Esophagus squamous epithelium (tissue), 4 donors: ENCODE measurements at regions not wholly inside any gene's neighbourhood (a gene's known extent, or its start where the extent isn't known, plus 50 kb on each side); places are given as distances from the start of the nearest gene placed in this dataset.

Source experiments
- CTCF ChIP-seq, 6 experiments: fragments of 450-650 bp in 4 of 6; fragments of 200-600 bp in 2 of 6; sonication (generic) in 2 of 6; IDR thresholded peaks; one replicate each; pipeline ENCODE4 v1.5.1; 2016 to 2019; ENCODE audit warnings: antibody characterized with exemption in 6 of 6, mild to moderate bottlenecking in 4 of 6, moderate library complexity in 4 of 6
- POLR2A ChIP-seq, 4 donors: fragments of 450-650 bp; IDR thresholded peaks; one replicate each; pipeline ENCODE4 v1.6.1; 2017; ENCODE audit warnings: antibody characterized with exemption in 4 of 4, mild to moderate bottlenecking in 4 of 4, moderate library complexity in 3 of 4

- TF ChIP-seq CTCF (IDR thresholded peaks at IDR 0.05) (no peak), POLR2A (IDR thresholded peaks at IDR 0.05) (no peak)
Measured at GRCh38 chr5:164319161-164319560, 813.7 kb downstream of the MAT2B start.
